GM21423 (cell line): ENCODE measurements at regions not wholly inside any gene's neighbourhood (a gene's known extent, or its start where the extent isn't known, plus 50 kb on each side); places are given as distances from the start of the nearest gene placed in this dataset.

Experiments
- ATAC-seq: cut with Tn5 transposase; IDR thresholded peaks from one replicate; pipeline ENCODE4 v1.9.1; 2021; ENCODE audit warnings: mild to moderate bottlenecking, moderate library complexity; ENCODE audit not compliant: unreplicated experiment

- ATAC-seq = no peak
Observed at GRCh38 chr13:76715075-76715474, 171.1 kb downstream of the KCTD12 start.

- no peak for ATAC-seq
Observed at GRCh38 chr13:76713280-76713679, 172.9 kb downstream of the KCTD12 start.

- ATAC-seq = no peak
Observed at GRCh38 chr13:76711550-76712182, 174.5 kb downstream of the KCTD12 start.

- ATAC-seq = no peak
Observed at GRCh38 chr13:76709851-76710250, 176.4 kb downstream of the KCTD12 start.

- no peak for ATAC-seq
Observed at GRCh38 chr13:76708138-76708688, 178.0 kb downstream of the KCTD12 start.

- ATAC-seq = no peak
Observed at GRCh38 chr13:76707360-76707759, 178.8 kb downstream of the KCTD12 start.

GRCh38 chr13:76703621-76704288 lies 182.4 kb downstream of the KCTD12 start:
- no peak for ATAC-seq

GRCh38 chr13:76703216-76703615 lies 183.0 kb downstream of the KCTD12 start:
- no peak for ATAC-seq

- ATAC-seq = no peak
Observed at GRCh38 chr13:76697288-76697687, 188.9 kb downstream of the KCTD12 start.

- no peak for ATAC-seq
Observed at GRCh38 chr13:76696370-76696769, 189.8 kb downstream of the KCTD12 start.

- no peak for ATAC-seq
Observed at GRCh38 chr13:76693086-76693485, 193.1 kb downstream of the KCTD12 start.

GRCh38 chr13:76692346-76692745 lies 193.9 kb downstream of the KCTD12 start:
- no peak for ATAC-seq

GRCh38 chr13:76690611-76691010 lies 195.6 kb downstream of the KCTD12 start:
- no peak for ATAC-seq

- ATAC-seq = no peak
Observed at GRCh38 chr13:76687467-76687866, 198.7 kb downstream of the KCTD12 start.

GRCh38 chr13:76685938-76686337 lies 200.3 kb downstream of the KCTD12 start:
- ATAC-seq = no peak

- ATAC-seq = no peak
Observed at GRCh38 chr13:76684336-76684735, 201.9 kb downstream of the KCTD12 start.

- no peak for ATAC-seq
Observed at GRCh38 chr13:76683854-76684253, 202.4 kb downstream of the KCTD12 start.

GRCh38 chr13:76683168-76683567 lies 203.0 kb downstream of the KCTD12 start:
- no peak for ATAC-seq

- no peak for ATAC-seq
Observed at GRCh38 chr13:76680112-76680511, 206.1 kb downstream of the KCTD12 start.

- ATAC-seq = no peak
Observed at GRCh38 chr13:76677043-76677442, 209.2 kb downstream of the KCTD12 start.

- no peak for ATAC-seq
Observed at GRCh38 chr13:76672420-76672819, 213.8 kb downstream of the KCTD12 start.

- ATAC-seq = no peak
Observed at GRCh38 chr13:76668716-76669115, 217.5 kb downstream of the KCTD12 start.
